ENCODE measurements at regions not wholly inside any gene's neighbourhood (a gene's known extent, or its start where the extent isn't known, plus 50 kb on each side); places are given as distances from the start of the nearest gene placed in this dataset.

- Mint-ChIP-seq H3K9me3 (ENCODE audit: unreplicated experiment) (no peaks in the 10 kb centered on the region), H3K36me3 (ENCODE audit: unreplicated experiment) (no peaks in the 10 kb centered on the region), H3K4me3 (ENCODE audit: unreplicated experiment) (no peak overlapping the region), H3K27ac (ENCODE audit: unreplicated experiment) (no peak overlapping the region), H3K4me1 (ENCODE audit: unreplicated experiment) (no peaks in the 10 kb centered on the region), H3K27me3 (ENCODE audit: unreplicated experiment) (peaks cover 31% of the 10 kb centered on the region)
- TF ChIP-seq CTCF (IDR thresholded peaks at IDR 0.05), result no peak
- DNase-seq (ENCODE audit: extremely low spot score, unreplicated experiment), result no peak
Observed at GRCh38 chr3:137083332-137083731, 125.5 kb downstream of the IL20RB start.

GRCh38 chr3:137084586-137084985, 126.8 kb downstream of the IL20RB start:
- Mint-ChIP-seq H3K36me3 (ENCODE audit: unreplicated experiment) (no peaks in the 10 kb centered on the region), H3K4me3 (ENCODE audit: unreplicated experiment) (no peak overlapping the region), H3K27ac (ENCODE audit: unreplicated experiment) (no peak overlapping the region), H3K9me3 (ENCODE audit: unreplicated experiment) (no peaks in the 10 kb centered on the region), H3K4me1 (ENCODE audit: unreplicated experiment) (no peaks in the 10 kb centered on the region), H3K27me3 (ENCODE audit: unreplicated experiment) (peaks cover 41% of the 10 kb centered on the region)
- DNase-seq (ENCODE audit: extremely low spot score, unreplicated experiment), result no peak
- no peak for TF ChIP-seq CTCF (IDR thresholded peaks at IDR 0.05)

GRCh38 chr3:137097386-137097785, 139.6 kb downstream of the IL20RB start:
- Mint-ChIP-seq H3K36me3 (ENCODE audit: unreplicated experiment) (no peaks in the 10 kb centered on the region), H3K9me3 (ENCODE audit: unreplicated experiment) (no peaks in the 10 kb centered on the region), H3K27ac (ENCODE audit: unreplicated experiment) (no peak overlapping the region), H3K4me3 (ENCODE audit: unreplicated experiment) (no peak overlapping the region), H3K4me1 (ENCODE audit: unreplicated experiment) (no peaks in the 10 kb centered on the region), H3K27me3 (ENCODE audit: unreplicated experiment) (peaks cover 26% of the 10 kb centered on the region)
- no peak for DNase-seq (ENCODE audit: extremely low spot score, unreplicated experiment)
- no peak for TF ChIP-seq CTCF (IDR thresholded peaks at IDR 0.05)

- Mint-ChIP-seq H3K27me3 (ENCODE audit: unreplicated experiment) (peaks cover 23% of the 10 kb centered on the region), H3K9me3 (ENCODE audit: unreplicated experiment) (no peaks in the 10 kb centered on the region), H3K4me1 (ENCODE audit: unreplicated experiment) (no peaks in the 10 kb centered on the region), H3K4me3 (ENCODE audit: unreplicated experiment) (no peak overlapping the region), H3K27ac (ENCODE audit: unreplicated experiment) (no peak overlapping the region), H3K36me3 (ENCODE audit: unreplicated experiment) (no peaks in the 10 kb centered on the region)
- TF ChIP-seq CTCF (IDR thresholded peaks at IDR 0.05), result no peak
- DNase-seq (ENCODE audit: extremely low spot score, unreplicated experiment), result no peak
Observed at GRCh38 chr3:137097852-137098251, 140.1 kb downstream of the IL20RB start.

- H3K4me3 Mint-ChIP-seq (ENCODE audit: unreplicated experiment), result no peak overlapping the region
- H3K27me3 Mint-ChIP-seq (ENCODE audit: unreplicated experiment), result peaks cover 21% of the 10 kb centered on the region
- no peak for TF ChIP-seq CTCF (IDR thresholded peaks at IDR 0.05)
- no peaks in the 10 kb centered on the region for H3K9me3 Mint-ChIP-seq (ENCODE audit: unreplicated experiment)
- DNase-seq (ENCODE audit: extremely low spot score, unreplicated experiment), result no peak
- H3K4me1 Mint-ChIP-seq (ENCODE audit: unreplicated experiment), result no peaks in the 10 kb centered on the region
- H3K27ac Mint-ChIP-seq (ENCODE audit: unreplicated experiment), result no peak overlapping the region
- H3K36me3 Mint-ChIP-seq (ENCODE audit: unreplicated experiment), result no peaks in the 10 kb centered on the region
Observed at GRCh38 chr3:137099364-137100219, 141.8 kb downstream of the IL20RB start.
